K562 (cell line): ENCODE measurements at regions not wholly inside any gene's neighbourhood (a gene's known extent, or its start where the extent isn't known, plus 50 kb on each side); places are given as distances from the start of the nearest gene placed in this dataset.

Experiments used
- HDGF ChIP-seq: fragments of 450-650 bp; IDR thresholded peaks from 2 replicates; pipeline ENCODE4 v1.6.1; 2016
- NFIX ChIP-seq: fragments of 250-450 bp; sonication (Bioruptor Pico); IDR thresholded peaks from 2 replicates; pipeline ENCODE4 v1.4.0; 2020; ENCODE audit warnings: low read depth, mild to moderate bottlenecking, moderate library complexity
- PTRF ChIP-seq: fragments of 450-650 bp; IDR thresholded peaks from 2 replicates; pipeline ENCODE4 v1.6.1; 2016; ENCODE audit warnings: mild to moderate bottlenecking, missing genetic modification characterization, missing compliant biosample characterization
- RB1 ChIP-seq: fragments of 450-650 bp; IDR thresholded peaks from 2 replicates; pipeline ENCODE4 v1.6.1; 2017; ENCODE audit warnings: low read depth, mild to moderate bottlenecking
- RBM39 ChIP-seq: fragments of 200-400 bp; formaldehyde crosslinking; optimal IDR thresholded peaks from 2 replicates; pipeline ENCODE3; 2018; ENCODE audit warnings: low read depth, low read length
- ZNF778 ChIP-seq: fragments of 450-650 bp; formaldehyde crosslinking; IDR thresholded peaks from 2 replicates; pipeline ENCODE4 v1.4.0; 2020; ENCODE audit warnings: mild to moderate bottlenecking, moderate library complexity
- TF ChIP-seq, protein P1 (sequence below): fragments of 450-650 bp; IDR thresholded peaks from 2 replicates; pipeline ENCODE4 v1.6.1; 2016; ENCODE audit warnings: borderline replicate concordance
- TF ChIP-seq, protein P2 (sequence below): fragments of 450-650 bp; formaldehyde crosslinking; IDR thresholded peaks from 2 replicates; pipeline ENCODE4 v1.4.0; 2022; ENCODE audit warnings: mild to moderate bottlenecking, moderate library complexity

DNA sequence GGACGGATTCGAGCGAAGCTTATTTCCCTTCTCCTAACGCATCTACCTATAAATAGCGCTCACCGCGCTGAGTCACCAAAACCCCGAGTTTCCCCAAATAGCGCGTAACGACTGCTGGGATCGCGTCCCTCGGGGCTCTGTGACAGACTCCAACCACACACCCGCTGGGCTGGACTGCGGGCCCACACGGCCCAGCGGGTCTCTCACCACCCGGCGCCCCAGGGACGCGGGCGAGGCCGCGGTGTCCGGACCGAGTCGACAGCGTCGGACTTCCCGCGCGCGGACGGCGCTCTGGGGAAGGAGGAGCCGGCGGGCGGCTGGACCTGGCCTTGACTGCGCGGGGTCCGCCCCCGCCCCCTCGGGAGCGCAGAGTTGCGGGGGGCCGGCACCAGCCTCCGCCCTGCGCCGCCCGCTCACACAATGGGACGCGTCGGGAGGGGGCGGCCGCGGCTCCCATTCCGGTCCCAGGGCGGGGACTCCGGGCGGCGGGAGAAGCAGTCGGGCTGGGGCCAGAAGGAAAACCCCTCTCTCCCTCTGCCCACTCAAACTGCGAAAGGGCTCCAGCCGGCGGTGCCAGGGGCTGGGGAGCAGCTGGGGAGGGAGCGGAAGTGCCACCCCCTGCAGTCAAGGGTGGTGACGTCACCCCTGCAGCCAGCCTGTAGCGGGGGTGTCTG lies 108.8 kb downstream of the KCNRG start (continued):
- TF ChIP-seq NFIX (CRISPR knock-in tag): no peak
- no peak for TF ChIP-seq RBM39
- no peak for TF ChIP-seq PTRF (tag)
- TF ChIP-seq, protein P1, sequence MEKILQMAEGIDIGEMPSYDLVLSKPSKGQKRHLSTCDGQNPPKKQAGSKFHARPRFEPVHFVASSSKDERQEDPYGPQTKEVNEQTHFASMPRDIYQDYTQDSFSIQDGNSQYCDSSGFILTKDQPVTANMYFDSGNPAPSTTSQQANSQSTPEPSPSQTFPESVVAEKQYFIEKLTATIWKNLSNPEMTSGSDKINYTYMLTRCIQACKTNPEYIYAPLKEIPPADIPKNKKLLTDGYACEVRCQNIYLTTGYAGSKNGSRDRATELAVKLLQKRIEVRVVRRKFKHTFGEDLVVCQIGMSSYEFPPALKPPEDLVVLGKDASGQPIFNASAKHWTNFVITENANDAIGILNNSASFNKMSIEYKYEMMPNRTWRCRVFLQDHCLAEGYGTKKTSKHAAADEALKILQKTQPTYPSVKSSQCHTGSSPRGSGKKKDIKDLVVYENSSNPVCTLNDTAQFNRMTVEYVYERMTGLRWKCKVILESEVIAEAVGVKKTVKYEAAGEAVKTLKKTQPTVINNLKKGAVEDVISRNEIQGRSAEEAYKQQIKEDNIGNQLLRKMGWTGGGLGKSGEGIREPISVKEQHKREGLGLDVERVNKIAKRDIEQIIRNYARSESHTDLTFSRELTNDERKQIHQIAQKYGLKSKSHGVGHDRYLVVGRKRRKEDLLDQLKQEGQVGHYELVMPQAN: no peak
- no peak for TF ChIP-seq ZNF778 (CRISPR knock-in tag)
- no peak for TF ChIP-seq HDGF
- peak; percentile 71 for TF ChIP-seq RB1
- TF ChIP-seq, protein P2, sequence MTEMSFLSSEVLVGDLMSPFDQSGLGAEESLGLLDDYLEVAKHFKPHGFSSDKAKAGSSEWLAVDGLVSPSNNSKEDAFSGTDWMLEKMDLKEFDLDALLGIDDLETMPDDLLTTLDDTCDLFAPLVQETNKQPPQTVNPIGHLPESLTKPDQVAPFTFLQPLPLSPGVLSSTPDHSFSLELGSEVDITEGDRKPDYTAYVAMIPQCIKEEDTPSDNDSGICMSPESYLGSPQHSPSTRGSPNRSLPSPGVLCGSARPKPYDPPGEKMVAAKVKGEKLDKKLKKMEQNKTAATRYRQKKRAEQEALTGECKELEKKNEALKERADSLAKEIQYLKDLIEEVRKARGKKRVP (CRISPR knock-in tag): no peak
